Smooth muscle cell (in vitro differentiated cells): ENCODE measurements at regions not wholly inside any gene's neighbourhood (a gene's known extent, or its start where the extent isn't known, plus 50 kb on each side); places are given as distances from the start of the nearest gene placed in this dataset.

Source experiments
- DNase-seq: peaks from one replicate; lab custom pipeline; 2025; ENCODE audit not compliant: unreplicated experiment; lab: John Stamatoyannopoulos, UW
- H2AFZ ChIP-seq: fragments of 200-600 bp; sonication (generic); 2 replicates; pipeline ENCODE4 v1.6.0; 2016; ENCODE audit warnings: antibody characterized with exemption, low read depth, mild to moderate bottlenecking
- H3F3A ChIP-seq: fragments of 200-600 bp; sonication (generic); 2 replicates; pipeline ENCODE4 v1.6.0; 2017; ENCODE audit warnings: antibody characterized with exemption, low read depth
- H3K27ac ChIP-seq: fragments of 200-600 bp; sonication (generic); 2 replicates; pipeline ENCODE4 v1.5.1; 2016; ENCODE audit warnings: low read depth, mild to moderate bottlenecking
- H3K27me3 ChIP-seq: fragments of 200-600 bp; sonication (generic); 2 replicates; pipeline ENCODE4 v1.6.1; 2016; ENCODE audit warnings: low read depth, mild to moderate bottlenecking
- H3K36me3 ChIP-seq: fragments of 200-600 bp; sonication (generic); 2 replicates; pipeline ENCODE4 v1.5.1; 2016; ENCODE audit warnings: low read depth
- H3K4me1 ChIP-seq: fragments of 200-600 bp; sonication (generic); 2 replicates; pipeline ENCODE4 v1.5.1; 2016; ENCODE audit warnings: low read depth
- H3K4me2 ChIP-seq: fragments of 200-600 bp; sonication (generic); 2 replicates; pipeline ENCODE4 v1.6.0; 2016; ENCODE audit warnings: mild to moderate bottlenecking
- H3K4me3 ChIP-seq: fragments of 200-600 bp; sonication (generic); 2 replicates; pipeline ENCODE4 v1.5.1; 2016; ENCODE audit warnings: mild to moderate bottlenecking
- H3K79me2 ChIP-seq: fragments of 200-600 bp; sonication (generic); 2 replicates; pipeline ENCODE4 v1.6.0; 2016; ENCODE audit warnings: low read depth, mild to moderate bottlenecking
- H3K9ac ChIP-seq: fragments of 200-600 bp; sonication (generic); 2 replicates; pipeline ENCODE4 v1.6.0; 2016; ENCODE audit warnings: low read depth
- H3K9me3 ChIP-seq: fragments of 200-600 bp; sonication (generic); replicated peaks from 2 replicates; pipeline ENCODE4 v1.5.1; 2016; ENCODE audit warnings: low read depth
- H4K20me1 ChIP-seq: fragments of 200-600 bp; sonication (generic); 2 replicates; pipeline ENCODE4 v1.6.0; 2016; ENCODE audit warnings: low read depth
- CTCF ChIP-seq: fragments of 200-600 bp; sonication (generic); IDR thresholded peaks from 2 replicates; pipeline ENCODE4 v1.5.1; 2017; ENCODE audit warnings: borderline replicate concordance, mild to moderate bottlenecking, antibody characterized with exemption; ENCODE audit not compliant: insufficient read depth, poor library complexity, severe bottlenecking
- WGBS: methylation state at CpG from one replicate; pipeline ENCODE4 v1.1.7; 2016; ENCODE audit warnings: low lambda C conversion rate; 5-methylcytosine and 5-hydroxymethylcytosine counted together

GRCh38 chr11:27211370-27212127 lies 151.5 kb downstream of the CCDC34 start:
- peak; percentile 50 for TF ChIP-seq CTCF
- peaks cover 9% of the 10 kb centered on the region for H3K79me2 ChIP-seq
- peaks cover 27% of the 10 kb centered on the region for H3K4me1 ChIP-seq
- H2AFZ ChIP-seq = no peak overlapping the region
- H3K36me3 ChIP-seq = no peaks in the 10 kb centered on the region
- H3K4me2 ChIP-seq = no peak overlapping the region
- H3F3A ChIP-seq = peaks cover 44% of the 10 kb centered on the region
- H3K9ac ChIP-seq = no peak overlapping the region
- peak overlapping the region; percentile 98 for H3K27ac ChIP-seq
- no peaks in the 10 kb centered on the region for H4K20me1 ChIP-seq
- no peak for DNase-seq
- 97% methylated on average over 8 of the region's 8 CpGs for WGBS
- no peak overlapping the region for H3K4me3 ChIP-seq
- no peaks in the 10 kb centered on the region for H3K9me3 ChIP-seq
- no peaks in the 10 kb centered on the region for H3K27me3 ChIP-seq

GRCh38 chr11:27210531-27210930 lies 152.5 kb downstream of the CCDC34 start:
- Histone ChIP-seq H3K27me3 (no peaks in the 10 kb centered on the region), H3K79me2 (peaks cover 9% of the 10 kb centered on the region), H3K4me1 (peaks cover 31% of the 10 kb centered on the region), H3K36me3 (no peaks in the 10 kb centered on the region), H3K9me3 (no peaks in the 10 kb centered on the region), H4K20me1 (no peaks in the 10 kb centered on the region), H3K4me2 (no peak overlapping the region), H3K9ac (no peak overlapping the region), H3K27ac (peak overlapping the region; percentile 98), H3K4me3 (no peak overlapping the region), H2AFZ (no peak overlapping the region), H3F3A (peaks cover 51% of the 10 kb centered on the region)
- no peak for TF ChIP-seq CTCF
- 84% methylated on average over 5 of the region's 5 CpGs for WGBS
- no peak for DNase-seq

GRCh38 chr11:27209562-27210005 lies 153.4 kb downstream of the CCDC34 start:
- Histone ChIP-seq H3K4me1 (peaks cover 32% of the 10 kb centered on the region), H3K4me3 (no peak overlapping the region), H3K36me3 (no peaks in the 10 kb centered on the region), H2AFZ (no peak overlapping the region), H3K4me2 (peak overlapping the region; percentile 66), H3K27ac (peak overlapping the region; percentile 98), H3F3A (peaks cover 56% of the 10 kb centered on the region), H4K20me1 (no peaks in the 10 kb centered on the region), H3K27me3 (no peaks in the 10 kb centered on the region), H3K9me3 (no peaks in the 10 kb centered on the region), H3K9ac (peak overlapping the region; percentile 81), H3K79me2 (peaks cover 9% of the 10 kb centered on the region)
- no peak for TF ChIP-seq CTCF
- no peak for DNase-seq

GRCh38 chr11:27208846-27209245 lies 154.2 kb downstream of the CCDC34 start:
- Histone ChIP-seq H3K9ac (peak overlapping the region; percentile 81), H3K4me3 (no peak overlapping the region), H3K27ac (peak overlapping the region; percentile 98), H3K4me2 (peak overlapping the region; percentile 66), H3K27me3 (no peaks in the 10 kb centered on the region), H3K9me3 (no peaks in the 10 kb centered on the region), H3K4me1 (peaks cover 31% of the 10 kb centered on the region), H2AFZ (no peak overlapping the region), H4K20me1 (no peaks in the 10 kb centered on the region), H3K36me3 (no peaks in the 10 kb centered on the region), H3F3A (peaks cover 59% of the 10 kb centered on the region), H3K79me2 (peaks cover 9% of the 10 kb centered on the region)
- 58% methylated on average over 3 of the region's 3 CpGs for WGBS
- TF ChIP-seq CTCF = no peak
- no peak for DNase-seq
